ENCODE measurements at regions not wholly inside any gene's neighbourhood (a gene's known extent, or its start where the extent isn't known, plus 50 kb on each side); places are given as distances from the start of the nearest gene placed in this dataset.
"Not testable (repeated sequence)": the region's sequence is repeated elsewhere in the genome, so short reads cannot be mapped to it uniquely, and the experiment has no call there.

GRCh38 chr16:34014841-34015820, 555.7 kb downstream of the TP53TG3F start:
- H3K27ac ChIP-seq (ENCODE audit: low read depth in 1 of 2, low read length in 2 of 2); H3K9me3 ChIP-seq (ENCODE audit: control insufficient read depth, low read length); DNase-seq; intact Hi-C loops (cut with DNase I); H3K27me3 ChIP-seq (ENCODE audit: control insufficient read depth in 1 of 2, insufficient read depth in 2 of 2, low read length in 1 of 2); H3K4me1 ChIP-seq (ENCODE audit: control insufficient read depth in 1 of 2, insufficient read depth in 2 of 2, low read length in 2 of 2); H3K36me3 ChIP-seq (ENCODE audit: control insufficient read depth in 1 of 2, insufficient read depth in 2 of 2, low read length in 1 of 2); ATAC-seq (ENCODE audit: low FRiP score); H3K4me3 ChIP-seq (ENCODE audit: low read length in 2 of 2): not testable (repeated sequence)
- 46 to 49% methylated on average over 65 to 83 of the region's 83 CpGs for WGBS, 2 donors

GRCh38 chr16:34018277-34018676, 558.9 kb downstream of the TP53TG3F start:
- intact Hi-C loops (cut with DNase I); H3K4me3 ChIP-seq (ENCODE audit: low read length in 2 of 2); H3K9me3 ChIP-seq (ENCODE audit: control insufficient read depth, low read length); DNase-seq; H3K4me1 ChIP-seq (ENCODE audit: control insufficient read depth in 1 of 2, insufficient read depth in 2 of 2, low read length in 2 of 2); H3K27ac ChIP-seq (ENCODE audit: low read depth in 1 of 2, low read length in 2 of 2); H3K36me3 ChIP-seq (ENCODE audit: control insufficient read depth in 1 of 2, insufficient read depth in 2 of 2, low read length in 1 of 2); H3K27me3 ChIP-seq (ENCODE audit: control insufficient read depth in 1 of 2, insufficient read depth in 2 of 2, low read length in 1 of 2); ATAC-seq (ENCODE audit: low FRiP score): not testable (repeated sequence)

GRCh38 chr16:34050787-34051320, 591.4 kb downstream of the TP53TG3F start:
- ATAC-seq (ENCODE audit: low FRiP score), result no peak
- Histone ChIP-seq H3K27ac (ENCODE audit: low read depth in 1 of 2, low read length in 2 of 2) (no peak overlapping the region), H3K9me3 (ENCODE audit: control insufficient read depth, low read length) (peaks cover 2% of the 10 kb centered on the region)

GRCh38 chr16:34054137-34054536, 594.7 kb downstream of the TP53TG3F start:
- intact Hi-C loops (cut with DNase I), result no loop called here
- H3K9me3 ChIP-seq (ENCODE audit: control insufficient read depth, low read length), result peaks cover 2% of the 10 kb centered on the region
- DNase-seq (no peak), ATAC-seq (ENCODE audit: low FRiP score) (no peak)
- H3K27me3 ChIP-seq (ENCODE audit: control insufficient read depth in 1 of 2, insufficient read depth in 2 of 2, low read length in 1 of 2), result no peaks in the 10 kb centered on the region
- no peaks in the 10 kb centered on the region for H3K36me3 ChIP-seq (ENCODE audit: control insufficient read depth in 1 of 2, insufficient read depth in 2 of 2, low read length in 1 of 2)
- no peaks in the 10 kb centered on the region for H3K4me1 ChIP-seq (ENCODE audit: control insufficient read depth in 1 of 2, insufficient read depth in 2 of 2, low read length in 2 of 2)
- 60 to 62% methylated on average over 3 of the region's 3 CpGs for WGBS, 2 donors
- no peak overlapping the region for H3K27ac ChIP-seq (ENCODE audit: low read depth in 1 of 2, low read length in 2 of 2)
- H3K4me3 ChIP-seq (ENCODE audit: low read length in 2 of 2), result no peak overlapping the region

More at GRCh38 chr16:34050787-34051320, 591.4 kb downstream of the TP53TG3F start:
- Histone ChIP-seq H3K27me3 (ENCODE audit: control insufficient read depth in 1 of 2, insufficient read depth in 2 of 2, low read length in 1 of 2) (no peaks in the 10 kb centered on the region), H3K4me3 (ENCODE audit: low read length in 2 of 2) (no peak overlapping the region), H3K36me3 (ENCODE audit: control insufficient read depth in 1 of 2, insufficient read depth in 2 of 2, low read length in 1 of 2) (no peaks in the 10 kb centered on the region), H3K4me1 (ENCODE audit: control insufficient read depth in 1 of 2, insufficient read depth in 2 of 2, low read length in 2 of 2) (no peaks in the 10 kb centered on the region)
- peak in 1 of 2 donors; percentile 68 for DNase-seq
- WGBS, 2 donors, result 47 to 52% methylated on average over 42 of the region's 42 CpGs
- intact Hi-C loops (cut with DNase I), result no loop called here

GRCh38 chr16:34054969-34055368, 595.6 kb downstream of the TP53TG3F start:
- Histone ChIP-seq H3K4me1 (ENCODE audit: control insufficient read depth in 1 of 2, insufficient read depth in 2 of 2, low read length in 2 of 2) (no peaks in the 10 kb centered on the region), H3K36me3 (ENCODE audit: control insufficient read depth in 1 of 2, insufficient read depth in 2 of 2, low read length in 1 of 2) (no peaks in the 10 kb centered on the region), H3K4me3 (ENCODE audit: low read length in 2 of 2) (no peak overlapping the region), H3K9me3 (ENCODE audit: control insufficient read depth, low read length) (peaks cover 2% of the 10 kb centered on the region), H3K27ac (ENCODE audit: low read depth in 1 of 2, low read length in 2 of 2) (no peak overlapping the region), H3K27me3 (ENCODE audit: control insufficient read depth in 1 of 2, insufficient read depth in 2 of 2, low read length in 1 of 2) (no peaks in the 10 kb centered on the region)
- intact Hi-C loops (cut with DNase I), result no loop called here
- WGBS, 2 donors, result 40 to 56% methylated on average over 4 of the region's 4 CpGs
- no peak for ATAC-seq (ENCODE audit: low FRiP score)
- DNase-seq, result no peak

- H3K36me3 ChIP-seq (ENCODE audit: control insufficient read depth in 1 of 2, insufficient read depth in 2 of 2, low read length in 1 of 2); H3K27ac ChIP-seq (ENCODE audit: low read depth in 1 of 2, low read length in 2 of 2); DNase-seq; H3K27me3 ChIP-seq (ENCODE audit: control insufficient read depth in 1 of 2, insufficient read depth in 2 of 2, low read length in 1 of 2); H3K4me1 ChIP-seq (ENCODE audit: control insufficient read depth in 1 of 2, insufficient read depth in 2 of 2, low read length in 2 of 2); intact Hi-C loops (cut with DNase I); H3K4me3 ChIP-seq (ENCODE audit: low read length in 2 of 2): not testable (repeated sequence)
- 56 to 68% methylated on average over 4 of the region's 4 CpGs for WGBS, 2 donors
- peaks cover 11% of the 10 kb centered on the region for H3K9me3 ChIP-seq (ENCODE audit: control insufficient read depth, low read length)
- ATAC-seq (ENCODE audit: low FRiP score), result peak; percentile 93
Measured at GRCh38 chr16:34062620-34063253, 603.3 kb downstream of the TP53TG3F start.

- H3K4me1 ChIP-seq (ENCODE audit: control insufficient read depth in 1 of 2, insufficient read depth in 2 of 2, low read length in 2 of 2); DNase-seq; H3K27me3 ChIP-seq (ENCODE audit: control insufficient read depth in 1 of 2, insufficient read depth in 2 of 2, low read length in 1 of 2); H3K4me3 ChIP-seq (ENCODE audit: low read length in 2 of 2); intact Hi-C loops (cut with DNase I); H3K27ac ChIP-seq (ENCODE audit: low read depth in 1 of 2, low read length in 2 of 2); H3K36me3 ChIP-seq (ENCODE audit: control insufficient read depth in 1 of 2, insufficient read depth in 2 of 2, low read length in 1 of 2): not testable (repeated sequence)
- whole genome bisulfite sequencing, 2 donors, result 59 to 78% methylated on average over 1 of the region's 1 CpG
- peaks cover 11% of the 10 kb centered on the region for H3K9me3 ChIP-seq (ENCODE audit: control insufficient read depth, low read length)
- ATAC-seq (ENCODE audit: low FRiP score), result peak; percentile 80
Measured at GRCh38 chr16:34063498-34064157, 604.2 kb downstream of the TP53TG3F start.

- H3K4me3 ChIP-seq (ENCODE audit: low read length in 2 of 2); H3K27ac ChIP-seq (ENCODE audit: low read depth in 1 of 2, low read length in 2 of 2); intact Hi-C loops (cut with DNase I); H3K4me1 ChIP-seq (ENCODE audit: control insufficient read depth in 1 of 2, insufficient read depth in 2 of 2, low read length in 2 of 2); H3K36me3 ChIP-seq (ENCODE audit: control insufficient read depth in 1 of 2, insufficient read depth in 2 of 2, low read length in 1 of 2); H3K27me3 ChIP-seq (ENCODE audit: control insufficient read depth in 1 of 2, insufficient read depth in 2 of 2, low read length in 1 of 2); DNase-seq: not testable (repeated sequence)
- 65 to 68% methylated on average over 2 of the region's 2 CpGs for WGBS, 2 donors
- H3K9me3 ChIP-seq (ENCODE audit: control insufficient read depth, low read length), result peaks cover 11% of the 10 kb centered on the region
- ATAC-seq (ENCODE audit: low FRiP score), result peak; percentile 82
Measured at GRCh38 chr16:34064602-34065001, 605.2 kb downstream of the TP53TG3F start.

Measured in aorta (tissue), 5 donors.